Karpas-422 (cell line): ENCODE measurements at regions not wholly inside any gene's neighbourhood (a gene's known extent, or its start where the extent isn't known, plus 50 kb on each side); places are given as distances from the start of the nearest gene placed in this dataset.

Experiments used
- DNase-seq: peaks from one replicate; pipeline ENCODE4 v3.0.0-alpha.2; 2015
- H2AFZ ChIP-seq: fragments of 200-600 bp; sonication (generic); 2 replicates; pipeline ENCODE4 v1.6.1; 2014; ENCODE audit warnings: antibody characterized with exemption, low read length, mixed read lengths
- H3K27ac ChIP-seq: fragments of 200-600 bp; sonication (generic); 2 replicates; pipeline ENCODE4 v1.5.1; 2014; ENCODE audit warnings: mild to moderate bottlenecking, low read length, moderate library complexity
- H3K27me3 ChIP-seq: fragments of 200-600 bp; sonication (generic); 2 replicates; pipeline ENCODE4 v1.6.1; 2014; ENCODE audit warnings: low read length, mixed read lengths
- H3K36me3 ChIP-seq: fragments of 200-600 bp; sonication (generic); 2 replicates; pipeline ENCODE4 v1.6.1; 2014; ENCODE audit warnings: low read length, mixed read lengths; ENCODE audit not compliant: insufficient read depth
- H3K4me1 ChIP-seq: fragments of 200-600 bp; sonication (generic); 2 replicates; pipeline ENCODE4 v1.6.1; 2014; ENCODE audit warnings: mild to moderate bottlenecking, low read length, mixed read lengths
- H3K4me2 ChIP-seq: fragments of 200-600 bp; sonication (generic); 2 replicates; pipeline ENCODE4 v1.6.1; 2014; ENCODE audit warnings: low read length, low read depth, mild to moderate bottlenecking; ENCODE audit not compliant: poor library complexity, severe bottlenecking
- H3K4me3 ChIP-seq: fragments of 200-600 bp; sonication (generic); 2 replicates; pipeline ENCODE4 v1.5.1; 2014; ENCODE audit warnings: mild to moderate bottlenecking, antibody characterized with exemption, low read length, mixed read lengths
- H3K79me2 ChIP-seq: fragments of 200-600 bp; sonication (generic); 2 replicates; pipeline ENCODE4 v1.6.1; 2014; ENCODE audit warnings: mild to moderate bottlenecking, low read length, mixed read lengths
- H3K9ac ChIP-seq: fragments of 200-600 bp; sonication (generic); 2 replicates; pipeline ENCODE4 v1.6.0; 2014; ENCODE audit warnings: low read length
- H3K9me2 ChIP-seq: fragments of 200-600 bp; sonication (generic), shearing (Covaris generic); replicated peaks from 2 replicates; pipeline ENCODE4 v1.6.0; 2014; ENCODE audit warnings: mild to moderate bottlenecking, low read length, moderate library complexity; ENCODE audit not compliant: insufficient read depth
- H3K9me3 ChIP-seq: fragments of 300-700, 200-600 bp; sonication (generic); 2 replicates; pipeline ENCODE4 v1.6.1; 2014; ENCODE audit warnings: low read length, mixed read lengths
- H4K20me1 ChIP-seq: fragments of 200-600 bp; sonication (generic); 2 replicates; pipeline ENCODE4 v1.6.1; 2014; ENCODE audit warnings: mild to moderate bottlenecking, antibody characterized with exemption, low read length, low read depth; ENCODE audit not compliant: insufficient read depth

- no peak overlapping the region for H3K9ac ChIP-seq
- H3K36me3 ChIP-seq, result no peaks in the 10 kb centered on the region
- DNase-seq, result no peak
- H2AFZ ChIP-seq, result no peak overlapping the region
- H3K9me2 ChIP-seq, result no peaks in the 10 kb centered on the region
- no peak overlapping the region for H3K4me2 ChIP-seq
- no peaks in the 10 kb centered on the region for H4K20me1 ChIP-seq
- H3K9me3 ChIP-seq, result peaks cover 30% of the 10 kb centered on the region
- H3K27me3 ChIP-seq, result no peaks in the 10 kb centered on the region
- H3K4me3 ChIP-seq, result no peak overlapping the region
- no peaks in the 10 kb centered on the region for H3K4me1 ChIP-seq
- H3K27ac ChIP-seq, result no peak overlapping the region
- no peaks in the 10 kb centered on the region for H3K79me2 ChIP-seq
These were observed 368.8 kb downstream of the ADCYAP1 start for GRCh38 chr18:1273469-1273868.

DNA sequence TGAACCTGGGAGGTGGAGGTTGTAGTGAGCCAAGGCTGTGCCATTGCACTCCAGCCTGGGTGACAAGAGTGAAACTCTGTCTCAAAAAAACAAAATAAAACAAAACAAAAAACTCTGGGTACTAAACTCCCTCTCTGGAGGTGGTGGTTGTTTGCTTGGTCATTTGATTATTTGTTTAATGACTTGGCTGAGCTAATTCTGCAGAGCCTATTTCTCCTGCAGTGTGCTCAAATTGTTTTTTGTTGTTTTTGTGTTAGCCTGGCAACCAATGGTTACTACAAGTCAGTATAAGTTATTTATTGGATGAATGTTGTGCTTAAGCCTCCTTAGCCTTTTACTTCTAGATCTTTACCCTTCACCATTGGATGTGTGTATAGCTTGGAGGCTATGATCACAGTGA lies 387.5 kb downstream of the ADCYAP1 start:
- no peak overlapping the region for H3K27ac ChIP-seq
- H3K9me3 ChIP-seq, result peaks cover 31% of the 10 kb centered on the region
- no peak overlapping the region for H2AFZ ChIP-seq
- H3K27me3 ChIP-seq, result no peaks in the 10 kb centered on the region
- no peaks in the 10 kb centered on the region for H3K9me2 ChIP-seq
- no peak for DNase-seq
- H3K4me1 ChIP-seq, result no peaks in the 10 kb centered on the region
- H4K20me1 ChIP-seq, result no peaks in the 10 kb centered on the region
- no peaks in the 10 kb centered on the region for H3K79me2 ChIP-seq
- H3K9ac ChIP-seq, result no peak overlapping the region
- no peak overlapping the region for H3K4me2 ChIP-seq
- no peak overlapping the region for H3K4me3 ChIP-seq
- no peaks in the 10 kb centered on the region for H3K36me3 ChIP-seq

- Histone ChIP-seq H3K27ac (no peak overlapping the region), H3K9me2 (no peaks in the 10 kb centered on the region), H3K9ac (no peak overlapping the region), H3K4me2 (no peak overlapping the region), H3K9me3 (peaks cover 24% of the 10 kb centered on the region), H3K4me1 (no peaks in the 10 kb centered on the region), H3K79me2 (no peaks in the 10 kb centered on the region), H3K27me3 (no peaks in the 10 kb centered on the region), H3K36me3 (no peaks in the 10 kb centered on the region), H3K4me3 (no peak overlapping the region), H4K20me1 (no peaks in the 10 kb centered on the region), H2AFZ (no peak overlapping the region)
- DNase-seq, result no peak
These were observed 389.6 kb downstream of the ADCYAP1 start for GRCh38 chr18:1294229-1294628.

- Histone ChIP-seq H2AFZ (no peak overlapping the region), H3K9me3 (peaks cover 19% of the 10 kb centered on the region), H3K9ac (no peak overlapping the region), H3K79me2 (no peaks in the 10 kb centered on the region), H3K36me3 (no peaks in the 10 kb centered on the region), H3K9me2 (no peaks in the 10 kb centered on the region), H3K4me1 (no peaks in the 10 kb centered on the region), H3K4me3 (no peak overlapping the region), H3K27ac (no peak overlapping the region), H4K20me1 (no peaks in the 10 kb centered on the region), H3K4me2 (no peak overlapping the region), H3K27me3 (no peaks in the 10 kb centered on the region)
- DNase-seq, result no peak
These were observed 391.6 kb downstream of the ADCYAP1 start for GRCh38 chr18:1296237-1296636.

DNA sequence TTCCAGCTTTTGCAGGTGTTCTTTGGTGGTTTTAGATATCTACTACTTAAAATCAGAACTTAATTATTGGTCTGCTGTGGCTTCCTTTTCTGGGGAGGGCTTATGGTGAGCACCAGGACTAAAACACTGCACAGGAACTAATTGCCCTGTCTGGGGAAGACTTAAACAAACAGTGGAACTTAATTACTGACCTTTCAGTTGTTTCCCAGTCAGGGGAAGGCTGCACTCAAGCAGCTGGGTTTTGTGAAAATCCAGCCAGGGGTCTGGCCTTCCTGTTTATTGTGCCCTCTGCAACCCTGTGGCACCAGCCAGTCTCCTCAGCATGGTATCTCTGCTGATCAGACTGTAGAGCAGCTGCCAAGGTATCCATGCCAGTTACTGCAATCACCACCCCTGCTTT lies 398.2 kb downstream of the ADCYAP1 start:
- Histone ChIP-seq H3K4me3 (no peak overlapping the region), H3K9me2 (no peaks in the 10 kb centered on the region), H3K79me2 (no peaks in the 10 kb centered on the region), H3K4me2 (no peak overlapping the region), H2AFZ (no peak overlapping the region), H4K20me1 (no peaks in the 10 kb centered on the region), H3K27me3 (no peaks in the 10 kb centered on the region), H3K36me3 (no peaks in the 10 kb centered on the region), H3K4me1 (no peaks in the 10 kb centered on the region), H3K9ac (no peak overlapping the region), H3K9me3 (peaks cover 3% of the 10 kb centered on the region; the same call in 1 of the 2 replicates), H3K27ac (no peak overlapping the region)
- no peak for DNase-seq

DNA sequence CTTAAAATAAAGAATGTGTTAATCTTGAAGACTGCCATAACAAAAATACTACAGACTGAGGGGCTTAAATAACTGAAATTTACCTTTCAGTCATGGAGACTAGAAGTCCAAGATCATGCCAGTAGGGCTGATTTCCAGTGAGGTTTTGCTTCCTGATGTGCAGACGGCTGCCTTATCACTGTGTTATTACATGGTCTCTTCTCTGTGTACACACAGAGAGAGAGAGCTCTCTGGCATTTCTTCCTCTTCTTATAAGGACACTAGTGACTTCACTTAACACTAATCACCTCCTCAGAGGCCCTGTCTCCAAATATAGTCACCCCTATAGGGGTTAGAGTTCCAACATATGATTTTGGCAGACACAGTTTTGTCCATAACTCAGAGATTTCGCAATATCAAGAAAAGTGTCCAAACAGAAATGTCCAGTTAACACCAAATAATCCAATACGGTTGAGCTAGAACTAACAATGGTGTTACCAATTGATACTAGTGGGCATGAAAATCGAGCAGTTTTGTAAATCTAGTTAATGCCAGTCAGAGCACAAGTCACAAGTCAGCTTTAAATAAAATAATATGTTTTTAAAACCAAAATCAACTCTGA lies 399.8 kb downstream of the ADCYAP1 start:
- H3K9me3 ChIP-seq, result peaks cover 12% of the 10 kb centered on the region
- H3K79me2 ChIP-seq, result no peaks in the 10 kb centered on the region

DNA sequence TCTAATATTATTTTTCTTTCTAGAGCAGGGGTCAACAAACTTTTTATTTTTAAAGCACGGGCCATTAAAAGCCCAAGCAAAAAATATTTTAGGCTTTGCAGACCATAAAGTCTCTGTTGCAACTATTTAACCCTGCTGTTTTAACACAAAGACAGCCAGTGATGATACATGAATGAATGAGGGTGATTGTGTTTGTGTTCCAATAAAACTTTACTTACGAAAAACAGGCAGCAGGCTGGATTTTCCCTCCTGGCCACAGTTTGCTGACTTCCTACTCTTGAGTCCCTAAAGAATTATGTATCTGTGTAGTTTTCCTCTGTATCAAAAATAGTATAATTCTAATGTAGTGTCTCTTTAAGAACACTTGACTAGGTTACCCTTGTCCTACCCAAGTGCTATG lies 402.0 kb downstream of the ADCYAP1 start:
- H3K27ac ChIP-seq, result no peak overlapping the region
- no peaks in the 10 kb centered on the region for H3K4me1 ChIP-seq
- no peak overlapping the region for H3K4me2 ChIP-seq
- no peak overlapping the region for H2AFZ ChIP-seq
- H3K27me3 ChIP-seq, result no peaks in the 10 kb centered on the region
- no peak for DNase-seq
- H4K20me1 ChIP-seq, result no peaks in the 10 kb centered on the region
- H3K9me3 ChIP-seq, result peaks cover 15% of the 10 kb centered on the region
- H3K9me2 ChIP-seq, result no peaks in the 10 kb centered on the region
- H3K4me3 ChIP-seq, result no peak overlapping the region
- H3K36me3 ChIP-seq, result no peaks in the 10 kb centered on the region
- H3K79me2 ChIP-seq, result no peaks in the 10 kb centered on the region
- H3K9ac ChIP-seq, result no peak overlapping the region

More for the DNA sequence above, 399.8 kb downstream of the ADCYAP1 start:
- H3K9me2 ChIP-seq, result no peaks in the 10 kb centered on the region
- H3K4me2 ChIP-seq, result no peak overlapping the region
- no peak for DNase-seq
- H4K20me1 ChIP-seq, result no peaks in the 10 kb centered on the region
- H3K4me1 ChIP-seq, result no peaks in the 10 kb centered on the region
- H2AFZ ChIP-seq, result no peak overlapping the region
- H3K36me3 ChIP-seq, result no peaks in the 10 kb centered on the region
- no peak overlapping the region for H3K27ac ChIP-seq
- no peak overlapping the region for H3K4me3 ChIP-seq
- H3K27me3 ChIP-seq, result no peaks in the 10 kb centered on the region
- no peak overlapping the region for H3K9ac ChIP-seq

- no peak overlapping the region for H2AFZ ChIP-seq
- no peak for DNase-seq
- no peaks in the 10 kb centered on the region for H3K9me2 ChIP-seq
- no peaks in the 10 kb centered on the region for H3K36me3 ChIP-seq
- H3K4me2 ChIP-seq, result no peak overlapping the region
- peaks cover 15% of the 10 kb centered on the region for H3K9me3 ChIP-seq
- no peak overlapping the region for H3K4me3 ChIP-seq
- H3K9ac ChIP-seq, result no peak overlapping the region
- H3K27ac ChIP-seq, result no peak overlapping the region
- no peaks in the 10 kb centered on the region for H3K79me2 ChIP-seq
- no peaks in the 10 kb centered on the region for H3K27me3 ChIP-seq
- H3K4me1 ChIP-seq, result no peaks in the 10 kb centered on the region
- no peaks in the 10 kb centered on the region for H4K20me1 ChIP-seq
These were observed 404.0 kb downstream of the ADCYAP1 start for GRCh38 chr18:1308686-1309085.

GRCh38 chr18:1311376-1311775 lies 406.7 kb downstream of the ADCYAP1 start:
- Histone ChIP-seq H3K9me2 (no peaks in the 10 kb centered on the region), H2AFZ (no peak overlapping the region), H3K4me3 (no peak overlapping the region), H3K79me2 (no peaks in the 10 kb centered on the region), H3K27ac (no peak overlapping the region), H3K9me3 (peaks cover 15% of the 10 kb centered on the region), H4K20me1 (no peaks in the 10 kb centered on the region), H3K36me3 (no peaks in the 10 kb centered on the region), H3K4me2 (no peak overlapping the region), H3K4me1 (no peaks in the 10 kb centered on the region), H3K9ac (no peak overlapping the region), H3K27me3 (no peaks in the 10 kb centered on the region)
- no peak for DNase-seq
